Left cardiac atrium (tissue), 4 donors: ENCODE measurements at regions not wholly inside any gene's neighbourhood (a gene's known extent, or its start where the extent isn't known, plus 50 kb on each side); places are given as distances from the start of the nearest gene placed in this dataset.
"Not testable (repeated sequence)": the region's sequence is repeated elsewhere in the genome, so short reads cannot be mapped to it uniquely, and the experiment has no call there.

Experiments
- ATAC-seq, 2 donors: fragments of 200-7000 bp; cut with Tn5 transposase; one replicate each; pipeline ENCODE4 v1.9.1; 2020; ENCODE audit warnings: mild to moderate bottlenecking in 2 of 2, moderate library complexity in 2 of 2
- DNase-seq: peaks from one replicate; pipeline ENCODE4 v3.0.0-alpha.2; 2020
- intact Hi-C, 2 donors: fragments of 100-400 bp; cut with DNase I; formaldehyde crosslinking; loops; one replicate each; pipeline versions ENCODE4 v1.14.1 to v1.15.1; 2022 to 2023
- donor health status: DM: no; HTN: yes; CAD: no.
- donor health status: DM: no; HTN: yes; CAD: no; lungs with severe emphysema.
- donor health status: DM: yes; HTN: yes; CAD: no.
- donor health status: Dilated cardiomyopathy.

DNA sequence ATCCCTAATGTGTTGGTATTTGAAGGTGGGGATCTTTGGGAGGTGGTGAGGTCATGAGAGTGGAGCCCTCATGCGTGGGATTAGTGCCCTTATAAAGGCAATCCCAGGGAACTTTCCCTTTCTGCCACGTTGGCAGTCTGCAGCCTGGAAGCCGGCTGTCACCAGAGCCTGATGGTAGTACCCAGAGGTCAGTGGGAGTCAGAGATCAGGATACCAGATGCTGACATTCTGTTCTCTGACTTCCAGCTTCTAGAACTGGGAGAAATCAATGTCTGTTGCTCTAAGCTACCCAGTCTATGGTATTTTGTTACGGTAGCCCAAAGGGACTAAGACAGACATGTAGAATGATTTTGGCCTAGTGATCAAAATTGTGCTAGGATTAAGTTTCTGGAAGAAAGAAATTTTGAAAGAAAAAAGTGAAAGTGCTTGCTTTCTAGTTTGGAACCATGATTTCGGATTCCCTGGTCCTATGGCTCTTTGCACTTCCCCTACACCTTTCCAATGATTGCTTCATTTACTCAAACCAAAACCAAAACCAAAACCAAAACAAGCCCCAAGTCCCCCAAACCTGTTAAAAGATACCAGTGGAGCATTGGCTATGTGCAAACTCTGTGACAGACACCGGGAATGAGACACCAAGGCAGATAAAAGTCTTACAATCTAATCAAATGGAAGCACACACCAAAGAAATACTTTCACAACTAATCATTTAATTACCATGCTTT lies 173.7 kb upstream of the ZNF217 start:
- ATAC-seq (no peak), DNase-seq (no peak)
- intact Hi-C loops, result loop anchor here in 1 of 2 donors (10.0 kb wide), 1 partner anchor 57 kb away; no protein-coding TSS in a partner anchor

DNA sequence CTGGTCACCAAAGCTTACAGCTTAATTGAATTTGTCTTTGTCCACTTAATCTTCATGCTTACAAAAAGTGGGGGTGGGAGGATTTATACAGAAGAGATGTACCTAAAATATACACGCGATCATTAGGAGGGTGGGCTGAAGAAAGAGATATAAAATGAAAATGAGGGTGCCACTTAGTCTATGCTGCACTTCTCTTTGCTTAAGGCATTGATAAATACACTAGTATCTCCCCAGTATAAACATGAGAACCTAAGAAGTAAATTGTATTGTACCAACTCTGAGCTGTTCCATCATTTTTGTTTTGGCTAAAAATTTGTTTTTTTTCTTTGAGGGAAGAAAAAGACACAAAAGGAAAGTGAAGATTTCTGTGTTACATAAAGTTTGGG lies 170.8 kb upstream of the ZNF217 start:
- intact Hi-C loops, result loop anchor here in 1 of 2 donors (10.0 kb wide), 1 partner anchor 60 kb away; no protein-coding TSS in a partner anchor
- ATAC-seq, result no peak
- no peak for DNase-seq

DNA sequence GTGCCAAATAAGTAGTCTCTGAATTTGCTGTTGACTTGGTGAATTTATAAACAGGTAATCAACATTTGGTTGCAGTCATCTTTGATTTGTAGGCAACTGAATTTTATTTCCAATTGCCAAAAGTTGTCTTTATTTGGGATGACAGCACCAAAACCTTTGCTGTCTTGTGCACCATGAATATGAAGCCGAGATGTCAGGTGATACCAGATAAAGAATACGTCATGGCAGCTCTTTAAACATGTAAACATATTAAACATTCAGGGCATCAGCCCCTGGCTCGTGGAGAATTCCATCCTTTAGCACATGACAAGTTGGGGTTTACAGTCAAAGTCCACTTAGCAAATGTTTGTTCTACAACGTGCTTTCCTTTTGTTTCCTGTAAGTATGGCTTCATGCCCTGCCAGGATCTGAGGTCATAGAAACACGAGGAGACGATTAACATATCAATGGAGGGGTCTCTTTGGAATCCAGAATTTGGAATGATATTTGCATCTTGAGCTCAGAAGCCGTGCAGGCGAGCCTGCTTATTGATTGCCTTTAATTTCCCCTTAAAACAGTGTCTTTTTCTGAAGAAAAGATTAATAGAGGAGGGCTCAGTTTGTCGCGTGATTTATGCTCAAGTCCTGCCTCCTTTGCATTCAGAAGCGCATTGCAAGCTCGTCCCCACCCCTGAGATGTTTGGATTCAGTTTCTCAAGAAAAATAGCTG lies 170.2 kb upstream of the ZNF217 start:
- intact Hi-C loops, result loop anchor here in 1 of 2 donors (10.0 kb wide), 1 partner anchor 61 kb away; no protein-coding TSS in a partner anchor
- DNase-seq (no peak), ATAC-seq (no peak)

DNA sequence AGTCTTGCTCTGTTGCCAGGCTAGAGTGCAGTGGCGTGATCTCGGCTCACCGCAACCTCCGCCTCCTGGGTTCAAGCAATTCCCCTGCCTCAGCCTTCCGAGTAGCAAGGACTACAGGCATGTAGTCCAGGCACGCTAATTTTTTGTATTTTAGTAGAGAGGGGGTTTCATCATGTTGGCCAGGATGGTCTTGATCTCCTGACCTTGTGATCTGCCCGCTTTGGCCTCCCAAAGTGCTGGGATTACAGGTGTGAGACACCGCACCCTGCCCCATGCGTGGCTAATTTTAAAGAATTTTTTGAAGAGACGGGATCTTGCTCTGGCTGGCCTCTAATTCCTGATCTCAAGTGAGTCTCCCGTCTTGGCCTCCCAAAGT lies 168.8 kb upstream of the ZNF217 start:
- intact Hi-C loops, result loop anchor here in 1 of 2 donors (10.0 kb wide), 1 partner anchor 62 kb away; no protein-coding TSS in a partner anchor
- not testable (repeated sequence) for DNase-seq, ATAC-seq

- intact Hi-C loops, result loop anchor here in 1 of 2 donors (10.0 kb wide), 1 partner anchor 65 kb away; no protein-coding TSS in a partner anchor
- ATAC-seq (no peak), DNase-seq (no peak)
These were observed 166.4 kb upstream of the ZNF217 start for GRCh38 chr20:53760025-53760441.

DNA sequence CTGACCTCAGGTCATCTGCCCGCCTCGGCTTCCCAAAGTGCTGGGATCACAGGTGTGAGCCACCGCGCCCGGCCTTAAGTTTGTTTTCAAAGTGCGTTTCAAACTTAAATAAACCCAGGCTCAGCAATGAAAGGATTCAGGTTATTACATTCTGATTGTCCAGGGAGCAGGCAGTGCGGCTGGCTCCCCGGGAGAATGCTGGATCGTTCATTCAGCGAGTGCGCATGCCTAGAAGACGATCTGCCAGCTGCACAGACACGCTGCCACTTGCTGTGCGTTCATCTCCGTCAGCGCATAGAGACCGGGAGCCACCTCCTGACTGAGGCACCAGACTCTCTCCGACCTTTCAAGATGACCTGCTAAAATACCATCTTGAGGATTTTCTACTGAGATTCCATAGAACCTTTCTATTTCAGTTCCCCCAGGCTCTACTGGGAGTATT lies 163.9 kb upstream of the ZNF217 start:
- DNase-seq (no peak), ATAC-seq (no peak)
- intact Hi-C loops, result no loop called here

GRCh38 chr20:53755733-53756531 lies 162.3 kb upstream of the ZNF217 start:
- intact Hi-C loops, result no loop called here
- ATAC-seq (no peak), DNase-seq (no peak)

DNA sequence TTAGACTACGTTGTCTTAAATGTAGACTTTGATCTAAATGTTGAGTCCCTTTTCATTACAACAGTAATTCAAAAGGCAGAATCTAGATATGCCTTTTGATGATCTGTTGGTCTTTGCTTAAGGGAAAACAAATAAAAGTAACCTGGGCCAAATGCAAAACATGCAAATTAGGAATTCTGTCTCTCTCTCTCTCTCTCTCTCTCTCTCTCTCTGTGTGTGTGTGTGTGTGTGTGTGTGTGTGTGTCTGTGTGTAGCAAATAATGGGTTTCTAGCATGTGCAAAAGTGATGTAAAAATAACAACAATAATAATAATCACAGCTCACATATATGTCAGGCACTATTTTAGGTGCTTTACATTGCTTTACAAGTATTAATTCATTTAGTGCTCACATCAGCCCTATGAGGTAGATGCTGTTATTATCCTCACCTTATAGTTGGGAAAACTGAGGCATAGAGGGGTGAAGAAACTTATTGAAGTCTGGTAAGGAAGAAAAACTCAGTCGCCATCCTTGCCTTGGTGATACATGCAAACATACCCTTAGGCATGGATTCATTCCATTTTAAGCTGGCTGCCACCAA lies 160.3 kb upstream of the ZNF217 start:
- intact Hi-C loops, result no loop called here
- ATAC-seq (no peak), DNase-seq (no peak)

- ATAC-seq (no peak), DNase-seq (no peak)
- intact Hi-C loops, result no loop called here
These were observed 159.6 kb upstream of the ZNF217 start for GRCh38 chr20:53752971-53753879.

GRCh38 chr20:53752583-53752970 lies 158.9 kb upstream of the ZNF217 start:
- intact Hi-C loops, result no loop called here
- no peak for DNase-seq
- no peak for ATAC-seq

- ATAC-seq (no peak), DNase-seq (no peak)
- intact Hi-C loops, result no loop called here
These were observed 158.1 kb upstream of the ZNF217 start for GRCh38 chr20:53751620-53752318.

- intact Hi-C loops, result no loop called here
- peak; percentile 44 to 49 for ATAC-seq
- DNase-seq, result no peak
These were observed 157.4 kb upstream of the ZNF217 start for GRCh38 chr20:53750827-53751619.

DNA sequence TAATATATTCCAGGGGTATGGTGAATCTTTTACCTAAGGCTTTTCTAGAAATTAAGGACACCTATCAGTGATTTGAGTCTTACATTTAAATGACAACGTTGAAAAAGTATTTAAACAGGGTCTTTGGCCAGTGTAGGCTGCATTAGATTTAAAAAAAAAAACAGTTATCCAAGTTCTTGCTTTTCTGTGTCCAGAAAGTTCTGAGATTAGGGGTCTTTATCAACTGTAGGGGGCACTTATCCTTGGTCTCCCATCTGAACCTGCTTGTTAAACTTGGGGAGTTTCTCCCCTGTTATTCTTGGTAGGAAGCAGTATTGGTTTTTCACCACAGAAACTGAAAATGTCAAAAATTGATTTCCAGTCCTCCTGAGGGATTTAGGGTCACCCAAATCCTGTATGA lies 155.9 kb upstream of the ZNF217 start:
- DNase-seq (no peak), ATAC-seq (no peak)
- intact Hi-C loops, result no loop called here

- intact Hi-C loops, result no loop called here
These were observed 155.3 kb upstream of the ZNF217 start for GRCh38 chr20:53748821-53749421.

GRCh38 chr20:53748176-53748575 lies 154.5 kb upstream of the ZNF217 start:
- DNase-seq (no peak), ATAC-seq (no peak)
- intact Hi-C loops, result no loop called here

More at GRCh38 chr20:53748821-53749421, 155.3 kb upstream of the ZNF217 start:
- no peak for DNase-seq
- no peak for ATAC-seq

DNA sequence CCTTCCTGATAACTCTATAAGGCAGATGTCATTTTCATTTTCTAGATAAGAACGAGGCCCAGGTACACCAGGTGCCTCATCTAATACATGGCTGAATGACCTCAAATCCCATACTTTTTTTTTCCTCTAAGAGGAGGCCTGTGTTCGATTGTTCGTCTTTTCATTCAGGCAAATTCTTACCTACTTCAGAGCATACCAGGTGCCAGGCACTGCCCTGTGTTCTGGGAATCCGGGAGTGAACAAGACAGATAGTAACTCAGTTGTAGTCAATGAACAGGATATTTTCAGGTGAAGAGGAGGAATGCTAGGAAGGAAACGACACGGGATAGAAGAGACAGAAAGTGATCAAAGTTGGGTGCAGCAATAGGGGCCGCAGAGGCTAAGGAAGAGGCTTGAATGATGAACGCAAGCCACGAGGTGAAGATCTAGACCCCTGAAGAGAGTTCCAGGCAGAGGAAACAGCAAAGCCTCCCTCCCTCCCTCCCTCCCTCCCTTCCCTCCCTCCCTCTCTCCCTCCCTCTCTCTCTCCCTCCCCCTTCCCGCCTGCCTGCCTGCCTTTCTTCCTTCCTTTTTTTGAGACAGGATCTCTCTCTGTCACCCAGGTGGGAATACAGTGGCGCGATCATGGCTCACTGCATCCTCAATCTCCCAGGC lies 150.1 kb upstream of the ZNF217 start:
- intact Hi-C loops, result no loop called here
- ATAC-seq (no peak), DNase-seq (no peak)
